ENCODE measurements at regions not wholly inside any gene's neighbourhood (a gene's known extent, or its start where the extent isn't known, plus 50 kb on each side); places are given as distances from the start of the nearest gene placed in this dataset.

GRCh38 chr2:118186110-118186857 is 98.0 kb downstream of the INSIG2 start:
- peak; percentile 87 for DNase-seq (ENCODE audit: low read depth)

DNA sequence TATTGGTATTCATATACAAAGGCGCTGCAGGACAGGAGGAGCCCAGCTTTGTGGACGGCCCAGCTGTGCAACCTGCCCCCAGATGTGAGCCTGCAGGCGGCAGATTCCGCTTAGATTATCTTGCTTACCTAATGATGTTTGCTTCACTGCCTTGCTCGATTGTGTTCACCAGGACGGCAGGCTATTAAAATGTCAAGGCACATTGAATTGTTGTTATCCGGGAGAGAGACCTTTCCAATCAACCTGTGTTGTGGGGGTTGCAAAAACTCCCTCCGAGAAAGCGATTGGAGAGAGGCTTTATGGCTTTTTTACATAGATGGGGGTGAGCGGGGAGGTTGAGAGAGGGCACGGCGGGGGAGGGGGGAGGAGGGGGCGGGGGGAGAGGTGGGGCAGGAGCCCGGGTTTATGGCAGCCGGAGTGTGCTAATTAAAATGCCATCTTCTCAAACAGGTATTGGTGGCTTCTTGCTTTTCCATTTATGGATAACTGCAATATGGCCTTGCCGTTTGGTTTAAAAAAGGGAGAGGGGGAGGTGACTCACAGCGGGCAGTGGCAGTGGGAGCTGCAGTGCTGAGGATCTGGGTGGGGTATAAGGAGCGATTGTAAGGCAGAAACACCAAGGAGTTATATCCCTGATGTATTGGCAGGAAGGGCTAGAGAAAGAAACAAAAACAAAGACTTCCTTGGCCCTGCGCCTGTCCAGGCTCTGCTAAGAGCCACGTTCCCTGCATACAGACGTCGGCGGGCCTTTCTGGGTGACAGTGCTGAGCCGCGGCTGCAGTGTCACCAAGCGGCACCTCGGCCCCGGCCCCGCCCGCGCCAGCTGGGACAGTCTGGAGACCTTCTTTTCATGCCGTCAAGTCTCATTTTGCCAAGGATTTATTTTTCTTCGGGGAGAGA is 97.2 kb downstream of the INSIG2 start:
- DNase-seq (ENCODE audit: low read depth): peak; percentile 18

- no peak for DNase-seq (ENCODE audit: low read depth)
These were observed 95.1 kb downstream of the INSIG2 start for GRCh38 chr2:118183381-118183780.

- no peak for DNase-seq (ENCODE audit: low read depth)
These were observed 91.2 kb downstream of the INSIG2 start for GRCh38 chr2:118179445-118179844.

DNA sequence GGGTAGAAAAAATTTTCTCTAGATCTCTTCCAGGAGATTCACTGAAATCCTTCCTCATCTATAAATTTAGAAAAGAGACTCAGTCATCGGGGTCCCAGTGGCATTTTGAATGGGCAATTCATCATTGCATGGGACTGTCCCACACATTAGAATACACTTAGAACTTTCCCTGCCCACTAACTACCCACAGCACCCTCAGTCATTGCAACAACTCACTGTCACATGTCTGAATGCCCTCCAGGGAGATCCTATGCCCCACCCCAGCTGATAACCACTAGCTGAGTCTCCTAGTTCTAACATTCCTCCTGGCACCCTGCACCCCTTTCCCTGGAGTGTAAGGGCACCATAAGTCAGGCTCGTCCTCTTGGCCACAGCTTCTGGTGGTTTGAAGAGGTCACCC is 89.6 kb downstream of the INSIG2 start:
- no peak for DNase-seq (ENCODE audit: low read depth)

DNA sequence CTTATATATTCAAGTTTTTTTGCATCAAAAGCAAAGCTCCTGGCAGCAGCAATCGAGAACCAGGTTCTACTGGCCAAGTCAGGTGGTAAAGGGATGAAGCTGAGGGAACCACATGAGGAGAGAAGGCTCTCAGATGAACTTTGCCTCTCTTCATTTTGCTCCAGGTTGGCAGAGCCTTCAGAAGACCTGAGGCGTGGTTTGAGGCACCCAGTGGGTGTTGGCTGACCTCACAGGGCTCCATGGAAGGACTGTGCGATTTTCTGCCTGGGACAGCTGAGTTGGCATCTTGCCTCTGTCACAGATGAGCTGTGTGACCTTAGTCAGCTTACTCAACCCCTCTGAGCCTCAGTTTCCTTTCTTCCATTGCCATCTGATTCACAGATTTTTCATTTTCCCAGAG is 89.0 kb downstream of the INSIG2 start:
- no peak for DNase-seq (ENCODE audit: low read depth)

GRCh38 chr2:118176601-118177000 is 88.3 kb downstream of the INSIG2 start:
- DNase-seq (ENCODE audit: low read depth): no peak

DNA sequence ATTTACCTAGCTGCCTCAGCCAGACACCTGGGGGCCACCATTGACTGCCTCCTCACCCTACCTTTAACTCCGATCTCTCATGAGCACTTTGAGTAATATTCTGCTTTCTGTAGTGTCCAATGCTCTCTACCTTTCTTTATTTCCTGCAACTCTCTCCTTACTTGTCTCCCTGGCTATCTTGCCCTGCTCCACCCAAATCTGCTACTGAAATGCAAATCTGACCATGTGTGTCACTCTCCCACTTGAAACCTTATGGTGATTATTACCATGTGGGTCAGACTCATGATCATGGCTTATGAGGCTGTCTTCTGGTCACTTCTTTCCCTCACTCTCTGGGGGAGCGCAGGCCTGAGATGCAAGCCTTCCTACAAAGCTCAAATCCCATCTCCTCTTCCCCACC is 83.3 kb downstream of the INSIG2 start:
- DNase-seq (ENCODE audit: low read depth): no peak

DNA sequence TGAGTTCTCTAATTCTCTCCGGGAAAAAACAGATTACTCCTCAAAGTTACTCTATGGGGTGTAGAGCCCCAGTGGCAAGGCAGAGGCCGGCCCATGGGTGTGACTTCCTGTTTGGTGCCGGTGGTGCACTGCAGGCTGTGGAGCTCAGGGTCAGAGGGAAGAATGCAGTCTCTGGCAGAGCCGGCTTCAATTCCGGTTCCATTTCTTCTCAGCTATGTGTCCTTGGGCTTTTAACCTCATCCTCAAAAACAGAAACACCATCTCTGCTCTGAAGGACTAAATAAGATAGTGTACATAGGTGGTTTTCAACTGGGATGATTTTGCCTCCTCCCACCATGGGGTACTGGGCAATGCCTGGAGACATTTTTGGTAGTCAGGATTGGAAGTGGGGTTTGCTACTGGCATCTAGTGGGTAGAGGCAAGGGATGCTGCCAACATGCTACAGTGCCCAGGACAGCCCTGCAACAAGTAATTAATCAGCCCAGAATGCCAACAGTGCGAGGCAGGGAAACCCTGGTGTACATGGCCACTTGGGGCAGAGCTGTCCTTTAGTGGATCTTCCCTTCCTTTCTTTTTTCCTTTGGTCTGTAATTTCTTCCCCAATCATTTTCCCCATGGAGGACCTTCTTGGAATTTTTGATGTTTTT is 81.2 kb downstream of the INSIG2 start:
- no peak for DNase-seq (ENCODE audit: low read depth)

DNA sequence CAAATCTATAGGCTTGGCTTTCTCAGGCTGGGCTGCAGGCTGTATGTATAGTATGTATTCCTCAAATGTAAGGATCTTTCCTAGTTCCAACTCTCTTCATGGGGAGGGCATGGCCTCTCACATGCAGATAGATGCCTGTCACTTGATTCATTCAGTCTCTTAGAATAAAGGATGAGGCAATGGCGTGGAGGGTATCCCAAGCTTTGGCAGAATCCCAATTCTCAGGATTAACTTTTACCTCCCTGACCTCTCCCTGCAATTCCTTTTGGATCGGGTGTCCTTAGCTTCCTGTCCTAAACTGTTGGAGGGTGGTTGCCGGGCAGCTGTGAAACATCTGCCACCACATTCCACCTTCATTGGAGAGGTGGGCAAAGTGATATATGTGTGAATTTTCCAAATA is 80.3 kb downstream of the INSIG2 start:
- DNase-seq (ENCODE audit: low read depth): no peak

DNA sequence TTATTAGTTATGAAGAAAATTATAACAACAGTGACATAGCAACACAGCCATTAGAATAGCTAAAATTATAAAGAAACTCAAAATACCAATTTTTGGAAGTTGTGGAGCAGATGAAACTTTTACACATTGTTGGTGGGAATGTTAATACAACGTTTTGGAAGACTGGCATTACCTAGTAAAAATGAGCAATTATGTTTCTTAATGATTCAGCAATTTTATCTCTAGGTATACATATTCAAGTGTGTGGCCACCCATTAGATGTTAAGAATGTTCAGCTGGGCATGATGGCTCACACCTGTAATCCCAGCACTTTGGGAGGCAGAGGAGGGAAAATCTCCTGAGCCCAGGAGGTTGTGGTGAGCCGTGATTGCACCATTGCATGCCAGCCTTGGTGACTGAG is 78.8 kb downstream of the INSIG2 start:
- DNase-seq (ENCODE audit: low read depth): no peak

- no peak for DNase-seq (ENCODE audit: low read depth)
These were observed 78.0 kb downstream of the INSIG2 start for GRCh38 chr2:118166242-118166641.

GRCh38 chr2:118165595-118165994 is 77.3 kb downstream of the INSIG2 start:
- no peak for DNase-seq (ENCODE audit: low read depth)

Measured in fibroblast of the conjunctiva (primary cell).